Head of caudate nucleus (tissue), 42 donors: ENCODE measurements at regions not wholly inside any gene's neighbourhood (a gene's known extent, or its start where the extent isn't known, plus 50 kb on each side); places are given as distances from the start of the nearest gene placed in this dataset.

Experiments used
- DNase-seq, 42 donors: peaks; one replicate each; pipeline versions ENCODE4 v3.0.0 to v3.0.0-alpha.2; 2020 to 2021; ENCODE audit warnings: mixed read lengths in 7 of 42
- intact Hi-C: fragments of 100-400 bp; cut with DNase I; formaldehyde crosslinking; loops from one replicate; pipeline ENCODE4 v1.15.0; 2022

GRCh38 chr3:132841621-132842020, 119.4 kb upstream of the NPHP3 start:
- intact Hi-C loops: no loop called here
- no peak for DNase-seq

- peak in 13 of 42 donors; percentile 5 to 75 (median 21) for DNase-seq
- intact Hi-C loops: no loop called here
These were observed 118.0 kb upstream of the NPHP3 start for GRCh38 chr3:132840201-132840700.

GRCh38 chr3:132838477-132838876, 116.3 kb upstream of the NPHP3 start:
- no peak for DNase-seq
- intact Hi-C loops: no loop called here

- DNase-seq: no peak
- intact Hi-C loops: no loop called here
These were observed 115.4 kb upstream of the NPHP3 start for GRCh38 chr3:132837615-132838014.

GRCh38 chr3:132834356-132834755, 112.1 kb upstream of the NPHP3 start:
- intact Hi-C loops: no loop called here
- DNase-seq: no peak

GRCh38 chr3:132829101-132829500, 106.9 kb upstream of the NPHP3 start:
- intact Hi-C loops: no loop called here
- DNase-seq: no peak

GRCh38 chr3:132822837-132823236, 100.6 kb upstream of the NPHP3 start:
- intact Hi-C loops: no loop called here
- DNase-seq: no peak

- intact Hi-C loops: no loop called here
- DNase-seq: no peak
These were observed 100.1 kb upstream of the NPHP3 start for GRCh38 chr3:132822266-132822665.

- no peak for DNase-seq
- intact Hi-C loops: no loop called here
These were observed 99.1 kb upstream of the NPHP3 start for GRCh38 chr3:132821314-132821713.

GRCh38 chr3:132818251-132818650, 96.0 kb upstream of the NPHP3 start:
- DNase-seq: no peak
- intact Hi-C loops: no loop called here

- no peak for DNase-seq
- intact Hi-C loops: no loop called here
These were observed 95.5 kb upstream of the NPHP3 start for GRCh38 chr3:132817646-132818177.

- intact Hi-C loops: no loop called here
- no peak for DNase-seq
These were observed 82.9 kb upstream of the NPHP3 start for GRCh38 chr3:132805071-132805470.

GRCh38 chr3:132804498-132804897, 82.3 kb upstream of the NPHP3 start:
- no peak for DNase-seq
- intact Hi-C loops: no loop called here

- intact Hi-C loops: no loop called here
- DNase-seq: no peak
These were observed 81.7 kb upstream of the NPHP3 start for GRCh38 chr3:132803889-132804288.

GRCh38 chr3:132800958-132801357, 78.7 kb upstream of the NPHP3 start:
- no peak for DNase-seq
- intact Hi-C loops: no loop called here

- no peak for DNase-seq
- intact Hi-C loops: no loop called here
These were observed 68.6 kb upstream of the NPHP3 start for GRCh38 chr3:132790806-132791205.

GRCh38 chr3:132789959-132790358, 67.8 kb upstream of the NPHP3 start:
- DNase-seq: no peak
- intact Hi-C loops: no loop called here

GRCh38 chr3:132788301-132788671, 66.1 kb upstream of the NPHP3 start:
- intact Hi-C loops: no loop called here
- DNase-seq: peak in 13 of 42 donors; percentile 5 to 50 (median 12)

- DNase-seq: no peak
These were observed 65.5 kb upstream of the NPHP3 start for GRCh38 chr3:132787616-132788300.

GRCh38 chr3:132786890-132787289, 64.7 kb upstream of the NPHP3 start:
- intact Hi-C loops: no loop called here
- DNase-seq: no peak

More at GRCh38 chr3:132787616-132788300, 65.5 kb upstream of the NPHP3 start:
- intact Hi-C loops: no loop called here

GRCh38 chr3:132785292-132785691, 63.1 kb upstream of the NPHP3 start:
- intact Hi-C loops: no loop called here
- no peak for DNase-seq
